Panc1 (cell line): ENCODE measurements at regions not wholly inside any gene's neighbourhood (a gene's known extent, or its start where the extent isn't known, plus 50 kb on each side); places are given as distances from the start of the nearest gene placed in this dataset.

Experiments used
- ATAC-seq: fragments of 200-7000 bp; cut with Tn5 transposase; 2 replicates; pipeline ENCODE4 v1.9.1; 2020; ENCODE audit warnings: mild to moderate bottlenecking, moderate library complexity
- BruUV-seq: library from RNA; stranded (reverse); fragments of 400-500 nt; replicated peaks from 2 replicates; lab custom pipeline; 2021; lab: Mats Ljungman, UMichigan
- CTCF ChIA-PET: fragments of 300-600 bp; sonication (Branson Sonifier 250); formaldehyde crosslinking; loops from one replicate; lab custom pipeline; 2022; ENCODE audit warnings: antibody characterized with exemption; lab: Charles Lee
- POLR2A ChIA-PET: fragments of 300-600 bp; sonication (Branson Sonifier 250); formaldehyde crosslinking; loops from one replicate; lab custom pipeline; 2022; ENCODE audit warnings: antibody characterized with exemption; lab: Charles Lee
- DNase-seq: peaks from one replicate; pipeline ENCODE4 v3.0.0-alpha.2; 2010; ENCODE audit warnings: low read depth, low spot score
- H3K27ac ChIP-seq: 2 replicates; pipeline ENCODE4 v1.5.1; 2011; ENCODE audit warnings: mild to moderate bottlenecking, low read length, inconsistent platforms
- H3K27me3 ChIP-seq: fragments of 200-500 bp; sonication (Bioruptor generic); 2 replicates; pipeline ENCODE4 v1.6.0; 2014; ENCODE audit warnings: low read length, inconsistent platforms; ENCODE audit not compliant: control insufficient read depth, insufficient read depth
- H3K36me3 ChIP-seq: fragments of 200-500 bp; sonication (Bioruptor generic); 2 replicates; pipeline ENCODE4 v1.5.1; 2014; ENCODE audit warnings: inconsistent platforms, mild to moderate bottlenecking, low read length, moderate library complexity; ENCODE audit not compliant: control insufficient read depth, insufficient read depth
- H3K4me1 ChIP-seq: 2 replicates; pipeline ENCODE4 v1.5.1; 2011; ENCODE audit warnings: inconsistent platforms, mild to moderate bottlenecking, low read length, moderate library complexity; ENCODE audit not compliant: control insufficient read depth, insufficient read depth
- H3K4me3 ChIP-seq, 2 experiments: 2 replicates each; pipeline ENCODE4 v1.5.1; 2011 to 2012; ENCODE audit warnings: low read depth in 2 of 2, low read length in 2 of 2, mild to moderate bottlenecking in 2 of 2, inconsistent platforms in 1 of 2, moderate library complexity in 1 of 2
- H3K9me3 ChIP-seq: fragments of 200-500 bp; sonication (Bioruptor generic); 2 replicates; pipeline ENCODE4 v1.5.1; 2014; ENCODE audit warnings: low read depth, mild to moderate bottlenecking, inconsistent platforms, low read length, moderate library complexity; ENCODE audit not compliant: control insufficient read depth, insufficient read depth
- CTCF ChIP-seq: fragments of 450-650 bp; IDR thresholded peaks from 2 replicates; pipeline ENCODE4 v1.5.1; 2017; ENCODE audit warnings: mild to moderate bottlenecking
- POLR2AphosphoS5 ChIP-seq: IDR thresholded peaks from 2 replicates; pipeline ENCODE4 v1.6.1; 2012; ENCODE audit warnings: mild to moderate bottlenecking, low read depth, low read length, moderate library complexity
- SIN3A ChIP-seq: IDR thresholded peaks from 2 replicates; pipeline ENCODE4 v1.6.1; 2012; ENCODE audit warnings: low read depth, mild to moderate bottlenecking, low read length, moderate library complexity, borderline replicate concordance; ENCODE audit not compliant: insufficient read depth
- TCF7L2 ChIP-seq: IDR thresholded peaks from 2 replicates; pipeline ENCODE4 v1.6.1; 2011; ENCODE audit warnings: mild to moderate bottlenecking, low read depth, low read length, inconsistent platforms
- in situ Hi-C: cut with HindIII; loops from 2 replicates; pipeline ENCODE4 v1.10.0; 2016; ENCODE audit warnings: low sequenced_read_pairs, low pct_unique_long_range_greater_than_20kb
- intact Hi-C: fragments of 100-400 bp; cut with micrococcal nuclease; formaldehyde crosslinking; loops from one replicate; pipeline ENCODE4 v1.10.0; 2022; ENCODE audit not compliant: unreplicated experiment
- TF ChIP-seq, protein P1 (sequence below), 2 experiments: IDR thresholded peaks; 2 replicates each; pipeline ENCODE4 v1.6.1; 2011 to 2012; ENCODE audit warnings: low read depth in 2 of 2, control low read depth in 1 of 2, low read length in 1 of 2, mild to moderate bottlenecking in 1 of 2, moderate library complexity in 1 of 2; ENCODE audit not compliant: insufficient read depth in 1 of 2

DNA sequence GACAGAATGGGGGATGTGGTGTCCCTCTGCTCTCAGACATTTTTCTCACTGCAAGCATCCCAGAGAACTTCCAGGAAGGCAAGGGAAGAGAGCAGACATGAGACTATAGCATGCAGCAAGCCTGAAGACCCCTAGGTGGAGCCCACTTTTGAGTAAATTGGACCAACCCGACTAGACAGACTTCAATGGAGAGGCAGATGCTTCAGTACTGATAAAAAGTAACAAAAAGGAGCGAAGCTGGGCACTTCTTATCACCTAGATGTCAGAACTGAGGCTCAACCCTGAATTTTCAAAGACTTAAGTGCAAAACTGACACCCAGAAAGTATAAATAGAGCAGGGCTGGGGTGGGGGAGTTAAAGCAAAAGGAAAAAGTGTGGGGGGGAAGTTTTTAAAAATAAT is 130.8 kb downstream of the PMP22 start:
- no peaks in the 10 kb centered on the region for H3K27me3 ChIP-seq
- ATAC-seq (no peak), DNase-seq (no peak)
- in situ Hi-C loops (no loop called here), intact Hi-C loops (no loop called here)
- no peaks in the 10 kb centered on the region for H3K36me3 ChIP-seq
- POLR2A ChIA-PET: no interaction called here
- TF ChIP-seq SIN3A (no peak), CTCF (no peak), TCF7L2 (no peak), POLR2AphosphoS5 (no peak)
- TF ChIP-seq, protein P1, sequence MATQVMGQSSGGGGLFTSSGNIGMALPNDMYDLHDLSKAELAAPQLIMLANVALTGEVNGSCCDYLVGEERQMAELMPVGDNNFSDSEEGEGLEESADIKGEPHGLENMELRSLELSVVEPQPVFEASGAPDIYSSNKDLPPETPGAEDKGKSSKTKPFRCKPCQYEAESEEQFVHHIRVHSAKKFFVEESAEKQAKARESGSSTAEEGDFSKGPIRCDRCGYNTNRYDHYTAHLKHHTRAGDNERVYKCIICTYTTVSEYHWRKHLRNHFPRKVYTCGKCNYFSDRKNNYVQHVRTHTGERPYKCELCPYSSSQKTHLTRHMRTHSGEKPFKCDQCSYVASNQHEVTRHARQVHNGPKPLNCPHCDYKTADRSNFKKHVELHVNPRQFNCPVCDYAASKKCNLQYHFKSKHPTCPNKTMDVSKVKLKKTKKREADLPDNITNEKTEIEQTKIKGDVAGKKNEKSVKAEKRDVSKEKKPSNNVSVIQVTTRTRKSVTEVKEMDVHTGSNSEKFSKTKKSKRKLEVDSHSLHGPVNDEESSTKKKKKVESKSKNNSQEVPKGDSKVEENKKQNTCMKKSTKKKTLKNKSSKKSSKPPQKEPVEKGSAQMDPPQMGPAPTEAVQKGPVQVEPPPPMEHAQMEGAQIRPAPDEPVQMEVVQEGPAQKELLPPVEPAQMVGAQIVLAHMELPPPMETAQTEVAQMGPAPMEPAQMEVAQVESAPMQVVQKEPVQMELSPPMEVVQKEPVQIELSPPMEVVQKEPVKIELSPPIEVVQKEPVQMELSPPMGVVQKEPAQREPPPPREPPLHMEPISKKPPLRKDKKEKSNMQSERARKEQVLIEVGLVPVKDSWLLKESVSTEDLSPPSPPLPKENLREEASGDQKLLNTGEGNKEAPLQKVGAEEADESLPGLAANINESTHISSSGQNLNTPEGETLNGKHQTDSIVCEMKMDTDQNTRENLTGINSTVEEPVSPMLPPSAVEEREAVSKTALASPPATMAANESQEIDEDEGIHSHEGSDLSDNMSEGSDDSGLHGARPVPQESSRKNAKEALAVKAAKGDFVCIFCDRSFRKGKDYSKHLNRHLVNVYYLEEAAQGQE (IDR thresholded peaks at IDR 0.05; ENCODE audit: insufficient read depth in 1 of 2, low read depth in 2 of 2, low read length in 1 of 2): no peak
- H3K9me3 ChIP-seq: no peaks in the 10 kb centered on the region
- no peak overlapping the region for H3K4me3 ChIP-seq
- BruUV-seq: no TSS peak
- CTCF ChIA-PET: no interaction called here
- no peaks in the 10 kb centered on the region for H3K4me1 ChIP-seq
- no peak overlapping the region for H3K27ac ChIP-seq

- BruUV-seq: no TSS peak
- Histone ChIP-seq H3K4me3 (no peak overlapping the region), H3K27me3 (no peaks in the 10 kb centered on the region), H3K9me3 (no peaks in the 10 kb centered on the region), H3K4me1 (no peaks in the 10 kb centered on the region), H3K27ac (no peak overlapping the region), H3K36me3 (no peaks in the 10 kb centered on the region)
- intact Hi-C loops (no loop called here), in situ Hi-C loops (no loop called here)
- TF ChIP-seq, protein P1 (IDR thresholded peaks at IDR 0.05; ENCODE audit: insufficient read depth in 1 of 2, low read depth in 2 of 2, low read length in 1 of 2): no peak
- no peak for TF ChIP-seq CTCF
- no peak for TF ChIP-seq POLR2AphosphoS5
- no peak for TF ChIP-seq TCF7L2
- TF ChIP-seq SIN3A: no peak
- ChIA-PET CTCF (no interaction called here), POLR2A (no interaction called here)
- no peak for DNase-seq
- no peak for ATAC-seq
Observed at GRCh38 chr17:15133826-15134225, 131.3 kb downstream of the PMP22 start.
